Kidney epithelial cell (primary cell): ENCODE measurements at regions not wholly inside any gene's neighbourhood (a gene's known extent, or its start where the extent isn't known, plus 50 kb on each side); places are given as distances from the start of the nearest gene placed in this dataset.

ENCODE experiments used
- DNase-seq: peaks from one replicate; pipeline ENCODE4 v3.0.0-alpha.2; 2010; ENCODE audit warnings: low read depth
- H3K27me3 ChIP-seq: 2 replicates; pipeline ENCODE4 v1.6.0; 2011; ENCODE audit warnings: low read length; ENCODE audit not compliant: control insufficient read depth, insufficient read depth
- H3K36me3 ChIP-seq: 2 replicates; pipeline ENCODE4 v1.5.1; 2011; ENCODE audit warnings: low read length; ENCODE audit not compliant: control insufficient read depth, insufficient read depth
- H3K4me3 ChIP-seq: 2 replicates; pipeline ENCODE4 v1.5.1; 2011; ENCODE audit warnings: low read depth, mild to moderate bottlenecking, control low read depth, low read length
- TF ChIP-seq, protein P1 (sequence below): IDR thresholded peaks from 2 replicates; pipeline ENCODE4 v1.5.1; 2011; ENCODE audit warnings: mild to moderate bottlenecking, moderate library complexity, low read length, control low read depth, inconsistent platforms; ENCODE audit not compliant: insufficient read depth, poor library complexity, severe bottlenecking

DNA sequence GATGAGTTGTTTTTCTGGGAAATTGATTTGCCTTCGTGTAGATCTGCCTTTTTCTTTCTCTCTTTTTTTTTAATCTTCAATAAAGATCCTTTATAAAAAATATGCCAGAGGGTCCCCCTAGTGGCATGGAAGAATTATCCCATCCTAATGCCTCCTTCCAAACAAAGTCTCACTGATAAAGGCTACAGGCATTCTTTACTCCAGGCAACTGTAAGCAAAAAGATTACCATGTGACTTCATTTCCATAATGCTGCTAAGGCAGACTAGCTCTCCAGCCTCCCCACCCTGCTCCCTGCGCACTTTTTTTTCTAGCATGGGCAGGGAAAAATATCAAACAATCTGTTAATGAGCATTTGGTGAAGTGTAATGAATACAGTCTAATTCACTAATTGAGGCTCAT lies 220.2 kb upstream of the CDH8 start:
- no peak for DNase-seq
- Histone ChIP-seq H3K4me3 (no peak overlapping the region), H3K36me3 (no peaks in the 10 kb centered on the region), H3K27me3 (no peaks in the 10 kb centered on the region)
- TF ChIP-seq, protein P1, sequence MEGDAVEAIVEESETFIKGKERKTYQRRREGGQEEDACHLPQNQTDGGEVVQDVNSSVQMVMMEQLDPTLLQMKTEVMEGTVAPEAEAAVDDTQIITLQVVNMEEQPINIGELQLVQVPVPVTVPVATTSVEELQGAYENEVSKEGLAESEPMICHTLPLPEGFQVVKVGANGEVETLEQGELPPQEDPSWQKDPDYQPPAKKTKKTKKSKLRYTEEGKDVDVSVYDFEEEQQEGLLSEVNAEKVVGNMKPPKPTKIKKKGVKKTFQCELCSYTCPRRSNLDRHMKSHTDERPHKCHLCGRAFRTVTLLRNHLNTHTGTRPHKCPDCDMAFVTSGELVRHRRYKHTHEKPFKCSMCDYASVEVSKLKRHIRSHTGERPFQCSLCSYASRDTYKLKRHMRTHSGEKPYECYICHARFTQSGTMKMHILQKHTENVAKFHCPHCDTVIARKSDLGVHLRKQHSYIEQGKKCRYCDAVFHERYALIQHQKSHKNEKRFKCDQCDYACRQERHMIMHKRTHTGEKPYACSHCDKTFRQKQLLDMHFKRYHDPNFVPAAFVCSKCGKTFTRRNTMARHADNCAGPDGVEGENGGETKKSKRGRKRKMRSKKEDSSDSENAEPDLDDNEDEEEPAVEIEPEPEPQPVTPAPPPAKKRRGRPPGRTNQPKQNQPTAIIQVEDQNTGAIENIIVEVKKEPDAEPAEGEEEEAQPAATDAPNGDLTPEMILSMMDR, result peak; percentile 58

DNA sequence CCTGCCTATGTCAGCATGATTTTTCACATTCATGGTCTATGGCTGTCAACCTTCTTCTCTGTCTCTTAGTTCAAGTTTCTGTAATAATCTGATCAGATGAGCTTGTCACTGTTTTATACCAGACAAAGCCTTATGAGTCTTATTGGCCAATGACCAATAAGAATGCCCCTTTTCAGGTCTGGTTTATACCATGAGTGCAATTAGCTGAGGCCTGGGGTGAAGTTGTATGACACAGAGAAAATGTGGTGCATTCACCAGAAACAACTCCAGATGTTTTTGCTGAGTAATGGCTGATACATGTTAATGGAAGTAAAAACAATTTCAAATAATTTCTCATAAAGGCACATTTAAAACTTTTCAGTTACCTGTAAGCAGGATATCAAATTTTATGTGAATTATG lies 218.6 kb upstream of the CDH8 start:
- H3K4me3 ChIP-seq, result no peak overlapping the region
- TF ChIP-seq, protein P1, result no peak
- no peaks in the 10 kb centered on the region for H3K27me3 ChIP-seq
- no peak for DNase-seq
- no peaks in the 10 kb centered on the region for H3K36me3 ChIP-seq

DNA sequence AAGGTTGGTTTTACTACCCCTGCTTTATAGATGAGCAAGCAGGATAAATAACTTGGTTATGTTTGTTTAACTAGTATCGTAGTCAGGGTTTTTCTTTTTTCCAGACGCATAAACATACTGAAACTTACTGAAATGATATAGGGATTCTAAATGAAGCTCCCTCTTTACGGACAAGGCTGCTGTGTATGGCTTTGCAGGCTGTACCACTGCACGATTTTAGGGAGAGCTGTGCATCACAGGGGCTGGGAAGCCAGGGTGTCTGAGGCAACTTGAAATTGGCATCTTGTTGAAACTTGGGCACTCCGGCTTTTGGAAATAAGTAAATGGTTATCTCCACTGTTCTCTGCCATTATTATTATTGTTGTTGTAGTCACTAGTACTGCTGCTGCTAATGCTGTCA lies 218.1 kb upstream of the CDH8 start:
- DNase-seq, result no peak
- Histone ChIP-seq H3K4me3 (no peak overlapping the region), H3K27me3 (no peaks in the 10 kb centered on the region), H3K36me3 (no peaks in the 10 kb centered on the region)
- TF ChIP-seq, protein P1, result no peak

DNA sequence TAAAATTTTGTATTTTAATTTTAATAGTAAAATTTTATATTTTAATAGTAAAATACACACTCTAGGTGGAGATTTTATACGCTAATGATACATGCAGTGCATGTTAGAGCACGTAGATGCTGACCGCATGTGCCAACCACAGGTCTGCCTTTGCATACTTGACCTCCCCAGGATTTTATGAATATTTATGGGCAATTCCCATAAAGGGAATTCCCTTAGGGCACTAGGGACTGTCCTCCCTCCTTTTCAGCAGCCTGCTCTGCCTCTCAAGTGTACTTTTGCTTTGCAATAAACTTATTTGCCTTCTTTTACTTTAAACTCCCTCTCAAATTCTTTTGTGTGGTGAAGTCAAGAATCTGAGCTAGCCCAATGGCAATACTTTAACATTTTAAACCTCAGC lies 217.7 kb upstream of the CDH8 start:
- no peak overlapping the region for H3K4me3 ChIP-seq
- DNase-seq, result no peak
- H3K36me3 ChIP-seq, result no peaks in the 10 kb centered on the region
- no peaks in the 10 kb centered on the region for H3K27me3 ChIP-seq
- TF ChIP-seq, protein P1, result no peak

DNA sequence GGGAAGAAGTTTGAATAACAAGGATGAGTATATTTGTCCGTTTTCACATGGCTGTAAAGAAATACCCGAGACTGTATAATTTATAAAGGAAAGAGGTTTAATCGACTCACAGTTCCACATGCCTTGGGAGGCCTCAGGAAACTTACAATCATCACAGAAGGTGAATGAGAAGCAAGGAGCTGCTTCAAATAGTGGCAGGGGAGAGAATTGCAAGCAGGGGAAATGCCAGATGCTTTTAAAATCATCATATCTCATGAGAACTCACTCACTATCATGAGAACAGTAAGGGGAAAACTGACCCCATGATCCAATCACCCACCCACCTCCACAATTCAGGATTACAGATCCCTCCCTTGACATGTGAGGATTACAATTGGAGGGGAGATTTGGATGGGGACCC lies 212.8 kb upstream of the CDH8 start:
- Histone ChIP-seq H3K36me3 (no peaks in the 10 kb centered on the region), H3K27me3 (no peaks in the 10 kb centered on the region), H3K4me3 (no peak overlapping the region)
- DNase-seq, result no peak
- TF ChIP-seq, protein P1, result no peak

DNA sequence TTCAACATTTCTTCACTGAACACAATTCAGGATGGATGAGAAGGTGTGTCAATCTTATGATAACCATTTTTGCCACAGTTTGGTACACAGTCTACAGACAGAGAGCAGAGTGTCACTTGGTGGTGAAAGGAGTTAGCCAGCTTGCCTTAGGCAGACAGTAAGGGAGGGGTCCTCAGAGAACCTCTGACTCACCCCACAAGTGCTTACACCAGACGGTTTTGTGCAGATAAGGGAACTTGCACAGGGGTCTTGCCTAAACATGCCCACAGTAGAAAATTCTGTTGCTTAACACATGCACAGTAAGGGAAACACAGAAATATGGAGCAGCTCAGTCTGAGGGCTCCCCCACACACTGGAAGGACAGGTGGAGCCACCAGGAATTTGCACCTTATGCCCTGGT lies 204.5 kb upstream of the CDH8 start:
- TF ChIP-seq, protein P1, result no peak
- Histone ChIP-seq H3K27me3 (no peaks in the 10 kb centered on the region), H3K4me3 (no peak overlapping the region), H3K36me3 (no peaks in the 10 kb centered on the region)
- no peak for DNase-seq
